PC-3 (cell line): ENCODE measurements at regions not wholly inside any gene's neighbourhood (a gene's known extent, or its start where the extent isn't known, plus 50 kb on each side); places are given as distances from the start of the nearest gene placed in this dataset.

Experiments used
- ATAC-seq: fragments of 200-7000 bp; cut with Tn5 transposase; 2 replicates; pipeline ENCODE4 v1.9.1; 2020; ENCODE audit warnings: mild to moderate bottlenecking, moderate library complexity
- BruUV-seq: library from RNA; stranded (reverse); fragments of 400-500 nt; replicated peaks from 2 replicates; lab custom pipeline; 2021; lab: Mats Ljungman, UMichigan
- CTCF ChIA-PET: fragments of 300-600 bp; sonication (Branson Sonifier 250); formaldehyde crosslinking; loops from one replicate; lab custom pipeline; 2022; ENCODE audit warnings: antibody characterized with exemption; lab: Charles Lee
- POLR2A ChIA-PET: fragments of 300-600 bp; sonication (Branson Sonifier 250); formaldehyde crosslinking; loops from one replicate; lab custom pipeline; 2022; ENCODE audit warnings: antibody characterized with exemption; ENCODE audit not compliant: unreplicated experiment; lab: Charles Lee
- DNase-seq: peaks from one replicate; pipeline ENCODE4 v3.0.0-alpha.2; 2015
- H2AFZ ChIP-seq: fragments of 300-600 bp; sonication (generic); 2 replicates; pipeline ENCODE4 v1.6.0; 2016; ENCODE audit warnings: antibody characterized with exemption, low read length
- H3F3A ChIP-seq: fragments of 300-600 bp; sonication (generic); one replicate; pipeline ENCODE4 v1.6.0; 2017; ENCODE audit warnings: antibody characterized with exemption, low read length, control low read depth, mild to moderate bottlenecking; ENCODE audit not compliant: unreplicated experiment
- H3K27ac ChIP-seq: fragments of 300-600 bp; sonication (generic); 2 replicates; pipeline ENCODE4 v1.5.1; 2016; ENCODE audit warnings: mild to moderate bottlenecking, low read length
- H3K27me3 ChIP-seq: fragments of 300-600 bp; sonication (generic); 2 replicates; pipeline ENCODE4 v1.6.1; 2016; ENCODE audit warnings: low read length, mixed read lengths
- H3K36me3 ChIP-seq: fragments of 300-600 bp; sonication (generic); 2 replicates; pipeline ENCODE4 v1.6.1; 2016; ENCODE audit warnings: low read depth, mixed run types, low read length, mixed read lengths
- H3K4me1 ChIP-seq: fragments of 300-600 bp; sonication (generic); 2 replicates; pipeline ENCODE4 v1.5.1; 2016; ENCODE audit warnings: low read length; ENCODE audit not compliant: insufficient read depth
- H3K4me2 ChIP-seq: fragments of 300-600 bp; sonication (generic); 2 replicates; pipeline ENCODE4 v1.6.0; 2016; ENCODE audit warnings: low read length
- H3K4me3 ChIP-seq: fragments of 300-600 bp; sonication (generic); 2 replicates; pipeline ENCODE4 v1.5.1; 2016; ENCODE audit warnings: mild to moderate bottlenecking, low read length, mixed read lengths
- H3K79me2 ChIP-seq: fragments of 300-600 bp; sonication (generic); 2 replicates; pipeline ENCODE4 v1.6.1; 2017; ENCODE audit warnings: low read length, mixed read lengths
- H3K9ac ChIP-seq: fragments of 300-600 bp; sonication (generic); 2 replicates; pipeline ENCODE4 v1.6.0; 2016; ENCODE audit warnings: mild to moderate bottlenecking, low read length
- H3K9me2 ChIP-seq: fragments of 300-600 bp; sonication (generic); replicated peaks from 2 replicates; pipeline ENCODE4 v1.6.1; 2016; ENCODE audit warnings: mixed run types, low read length, mixed read lengths
- H3K9me3 ChIP-seq: fragments of 300-600 bp; sonication (generic); 2 replicates; pipeline ENCODE4 v1.6.1; 2016; ENCODE audit warnings: low read length, mixed read lengths
- H4K20me1 ChIP-seq: fragments of 300-600 bp; sonication (generic); 2 replicates; pipeline ENCODE4 v1.6.1; 2016; ENCODE audit warnings: low read length, mixed read lengths
- EZH2 ChIP-seq: fragments of 300-600 bp; sonication (generic); IDR thresholded peaks from one replicate; pipeline ENCODE4 v1.6.1; 2017; ENCODE audit warnings: antibody characterized with exemption, mild to moderate bottlenecking, low read length; ENCODE audit not compliant: unreplicated experiment
- EZH2phosphoT487 ChIP-seq: fragments of 300-600 bp; sonication (generic); IDR thresholded peaks from 2 replicates; pipeline ENCODE4 v1.6.1; 2018; ENCODE audit warnings: mild to moderate bottlenecking, antibody characterized with exemption, low read length, borderline replicate concordance
- intact Hi-C: fragments of 100-400 bp; cut with micrococcal nuclease; formaldehyde crosslinking; loops from 2 replicates; pipeline ENCODE4 v1.9.0; 2023
- TF ChIP-seq, protein P1 (sequence below): fragments of 300-600 bp; sonication (generic); conservative IDR thresholded peaks from 2 replicates; pipeline ENCODE4 v1.5.1; 2017; ENCODE audit warnings: antibody characterized with exemption, low read depth, mild to moderate bottlenecking, low read length

- Histone ChIP-seq H3K36me3 (peaks cover 9% of the 10 kb centered on the region), H3K9ac (peak overlapping the region; percentile 11; the same call in 1 of the 2 replicates), H3K4me2 (peak overlapping the region; percentile 27), H3F3A (no peaks in the 10 kb centered on the region), H4K20me1 (no peaks in the 10 kb centered on the region), H3K9me3 (peaks cover 5% of the 10 kb centered on the region; the same call in 1 of the 2 replicates), H3K4me1 (peaks cover 27% of the 10 kb centered on the region), H3K79me2 (no peaks in the 10 kb centered on the region), H3K27me3 (no peaks in the 10 kb centered on the region), H3K9me2 (no peaks in the 10 kb centered on the region), H3K27ac (peak overlapping the region; percentile 67), H2AFZ (no peak overlapping the region), H3K4me3 (no peak overlapping the region)
- BruUV-seq: no TSS peak
- DNase-seq: no peak
- POLR2A ChIA-PET: no interaction called here
- peak; percentile 18 for ATAC-seq
- intact Hi-C loops: loop anchor here (2.0 kb wide), 2 partner anchors 54 to 68 kb away; no protein-coding TSS in a partner anchor
- CTCF ChIA-PET: interaction anchor here (0.9 kb wide), 1 partner anchor 69 kb away, joined by 3 read pairs; no protein-coding TSS in a partner anchor
- TF ChIP-seq EZH2 (no peak), EZH2phosphoT487 (no peak)
- TF ChIP-seq, protein P1, sequence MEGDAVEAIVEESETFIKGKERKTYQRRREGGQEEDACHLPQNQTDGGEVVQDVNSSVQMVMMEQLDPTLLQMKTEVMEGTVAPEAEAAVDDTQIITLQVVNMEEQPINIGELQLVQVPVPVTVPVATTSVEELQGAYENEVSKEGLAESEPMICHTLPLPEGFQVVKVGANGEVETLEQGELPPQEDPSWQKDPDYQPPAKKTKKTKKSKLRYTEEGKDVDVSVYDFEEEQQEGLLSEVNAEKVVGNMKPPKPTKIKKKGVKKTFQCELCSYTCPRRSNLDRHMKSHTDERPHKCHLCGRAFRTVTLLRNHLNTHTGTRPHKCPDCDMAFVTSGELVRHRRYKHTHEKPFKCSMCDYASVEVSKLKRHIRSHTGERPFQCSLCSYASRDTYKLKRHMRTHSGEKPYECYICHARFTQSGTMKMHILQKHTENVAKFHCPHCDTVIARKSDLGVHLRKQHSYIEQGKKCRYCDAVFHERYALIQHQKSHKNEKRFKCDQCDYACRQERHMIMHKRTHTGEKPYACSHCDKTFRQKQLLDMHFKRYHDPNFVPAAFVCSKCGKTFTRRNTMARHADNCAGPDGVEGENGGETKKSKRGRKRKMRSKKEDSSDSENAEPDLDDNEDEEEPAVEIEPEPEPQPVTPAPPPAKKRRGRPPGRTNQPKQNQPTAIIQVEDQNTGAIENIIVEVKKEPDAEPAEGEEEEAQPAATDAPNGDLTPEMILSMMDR: no peak
These were observed 87.4 kb upstream of the IQSEC1 start for GRCh38 chr3:13160619-13161018.

GRCh38 chr3:13159890-13160289 lies 86.7 kb upstream of the IQSEC1 start:
- Histone ChIP-seq H3K4me3 (no peak overlapping the region), H4K20me1 (no peaks in the 10 kb centered on the region), H2AFZ (no peak overlapping the region), H3K27ac (peak overlapping the region; percentile 67), H3K4me1 (peaks cover 27% of the 10 kb centered on the region), H3K9me2 (no peaks in the 10 kb centered on the region), H3K27me3 (no peaks in the 10 kb centered on the region), H3K4me2 (peak overlapping the region; percentile 35), H3K79me2 (no peaks in the 10 kb centered on the region), H3K9ac (peak overlapping the region; percentile 11; the same call in 1 of the 2 replicates), H3F3A (no peaks in the 10 kb centered on the region), H3K36me3 (peaks cover 14% of the 10 kb centered on the region), H3K9me3 (peaks cover 10% of the 10 kb centered on the region; the same call in 1 of the 2 replicates)
- TF ChIP-seq EZH2 (no peak), EZH2phosphoT487 (no peak)
- TF ChIP-seq, protein P1: no peak
- ChIA-PET POLR2A (interaction anchor here (0.5 kb wide), 1 partner anchor 54 kb away, joined by 5 read pairs; no protein-coding TSS in a partner anchor), CTCF (interaction anchor here (0.9 kb wide), 1 partner anchor 68 kb away, joined by 3 read pairs; no protein-coding TSS in a partner anchor)
- ATAC-seq (peak; percentile 69), DNase-seq (peak; percentile 87)
- intact Hi-C loops: loop anchor here (2.0 kb wide), 2 partner anchors 53 to 67 kb away; no protein-coding TSS in a partner anchor
- no TSS peak for BruUV-seq

DNA sequence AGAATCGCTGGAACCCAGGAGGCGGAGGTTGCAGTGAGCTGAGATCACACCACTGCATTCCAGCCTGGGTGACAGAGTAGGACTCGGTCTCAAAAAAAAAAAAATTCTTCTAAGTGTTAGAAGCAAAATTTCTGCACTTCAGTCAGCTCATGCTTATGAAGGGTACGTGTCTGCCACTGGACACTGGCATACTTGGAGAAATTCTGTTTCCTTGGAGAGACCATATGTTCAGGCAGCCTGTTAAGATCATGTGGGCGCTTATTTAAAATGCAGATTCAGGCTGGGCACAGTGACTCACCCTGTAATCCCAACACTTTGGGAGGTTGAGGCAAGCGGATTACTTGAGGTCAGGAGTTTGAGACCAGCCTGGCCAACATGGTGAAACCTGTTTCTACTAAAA lies 85.6 kb upstream of the IQSEC1 start:
- Histone ChIP-seq H3K27me3 (no peaks in the 10 kb centered on the region), H3K27ac (no peak overlapping the region), H3K9ac (no peak overlapping the region), H3K9me3 (peaks cover 10% of the 10 kb centered on the region; the same call in 1 of the 2 replicates), H3K79me2 (no peaks in the 10 kb centered on the region), H3K36me3 (peaks cover 14% of the 10 kb centered on the region), H3K4me2 (no peak overlapping the region), H3K4me1 (peaks cover 27% of the 10 kb centered on the region), H2AFZ (no peak overlapping the region), H4K20me1 (no peaks in the 10 kb centered on the region), H3K9me2 (no peaks in the 10 kb centered on the region), H3K4me3 (no peak overlapping the region), H3F3A (no peaks in the 10 kb centered on the region)
- no TSS peak for BruUV-seq
- ChIA-PET POLR2A (no interaction called here), CTCF (no interaction called here)
- intact Hi-C loops: no loop called here
- no peak for TF ChIP-seq EZH2phosphoT487
- TF ChIP-seq EZH2: no peak
- TF ChIP-seq, protein P1: no peak
- DNase-seq: no peak
- ATAC-seq: no peak
